ENCODE measurements at regions not wholly inside any gene's neighbourhood (a gene's known extent, or its start where the extent isn't known, plus 50 kb on each side); places are given as distances from the start of the nearest gene placed in this dataset.
A peak's percentile ranks its signal among the peaks of the same experiment; 100 is the strongest.

DNA sequence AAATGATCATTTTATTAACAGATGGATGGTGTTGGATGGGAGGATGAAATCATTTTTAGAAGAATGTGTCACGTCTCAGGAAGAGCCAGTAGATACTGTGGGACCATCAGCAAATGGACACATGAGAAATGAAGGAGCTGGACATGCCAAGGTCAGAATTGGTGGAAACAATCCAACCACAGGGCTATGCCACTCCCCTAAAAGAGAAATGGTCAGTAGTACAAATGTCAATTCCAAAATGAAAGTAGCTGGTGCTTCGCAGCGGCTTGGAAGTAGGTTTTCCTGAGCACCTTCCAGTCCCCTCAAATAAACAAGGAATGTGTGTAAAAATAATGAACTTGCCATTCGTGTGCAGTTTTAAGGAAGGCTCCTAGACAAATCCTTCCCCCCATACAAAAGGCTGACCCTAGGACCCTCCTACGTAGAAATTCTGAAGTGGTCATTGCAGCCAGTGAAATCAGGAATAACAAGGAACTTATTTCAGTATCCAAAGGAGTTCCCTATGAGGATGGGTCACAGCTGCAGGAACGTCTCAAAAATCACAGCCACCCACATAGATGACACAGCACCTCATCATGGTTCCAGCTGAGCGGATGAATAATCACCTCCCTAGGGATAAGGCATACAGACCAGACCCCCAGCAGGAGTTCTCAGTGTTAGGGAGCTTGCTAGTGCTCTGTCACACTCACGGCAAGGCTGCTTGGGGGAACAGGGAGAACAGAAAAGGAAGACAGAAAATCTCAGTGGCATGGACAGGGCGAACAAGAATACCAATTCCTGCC, 239.2 kb downstream of the HS3ST3A1 start:
- Histone ChIP-seq H3K36me3 (no peaks in the 10 kb centered on the region), H3K27me3 (no peaks in the 10 kb centered on the region), H3K4me1 (no peaks in the 10 kb centered on the region; the same call in 1 of the 2 replicates), H3K4me3 (ENCODE audit: low read depth, low read length) (no peak overlapping the region), H3K9me3 (no peaks in the 10 kb centered on the region)
- DNase-seq, result no peak
- TF ChIP-seq, protein P1, sequence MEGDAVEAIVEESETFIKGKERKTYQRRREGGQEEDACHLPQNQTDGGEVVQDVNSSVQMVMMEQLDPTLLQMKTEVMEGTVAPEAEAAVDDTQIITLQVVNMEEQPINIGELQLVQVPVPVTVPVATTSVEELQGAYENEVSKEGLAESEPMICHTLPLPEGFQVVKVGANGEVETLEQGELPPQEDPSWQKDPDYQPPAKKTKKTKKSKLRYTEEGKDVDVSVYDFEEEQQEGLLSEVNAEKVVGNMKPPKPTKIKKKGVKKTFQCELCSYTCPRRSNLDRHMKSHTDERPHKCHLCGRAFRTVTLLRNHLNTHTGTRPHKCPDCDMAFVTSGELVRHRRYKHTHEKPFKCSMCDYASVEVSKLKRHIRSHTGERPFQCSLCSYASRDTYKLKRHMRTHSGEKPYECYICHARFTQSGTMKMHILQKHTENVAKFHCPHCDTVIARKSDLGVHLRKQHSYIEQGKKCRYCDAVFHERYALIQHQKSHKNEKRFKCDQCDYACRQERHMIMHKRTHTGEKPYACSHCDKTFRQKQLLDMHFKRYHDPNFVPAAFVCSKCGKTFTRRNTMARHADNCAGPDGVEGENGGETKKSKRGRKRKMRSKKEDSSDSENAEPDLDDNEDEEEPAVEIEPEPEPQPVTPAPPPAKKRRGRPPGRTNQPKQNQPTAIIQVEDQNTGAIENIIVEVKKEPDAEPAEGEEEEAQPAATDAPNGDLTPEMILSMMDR (IDR thresholded peaks at IDR 0.05; ENCODE audit: low read depth, low read length), result no peak

DNA sequence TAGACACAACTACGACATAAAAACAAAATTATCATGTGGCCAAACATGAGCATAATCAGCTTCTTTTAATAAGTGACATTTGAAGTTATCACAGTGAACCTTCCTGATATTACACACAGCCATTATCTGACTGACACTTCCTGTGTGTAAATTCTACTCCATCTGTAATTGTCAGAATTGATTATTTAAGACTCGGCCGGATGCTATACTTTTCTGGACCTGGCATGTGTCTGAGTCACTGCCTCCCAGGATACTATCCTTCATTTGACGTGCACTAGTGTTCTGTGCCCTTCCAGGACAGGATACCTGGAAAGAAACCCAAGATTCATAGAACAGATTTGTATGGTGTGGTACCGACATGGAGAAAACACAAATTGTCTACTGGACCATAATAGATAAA, 242.0 kb downstream of the HS3ST3A1 start:
- Histone ChIP-seq H3K27me3 (no peaks in the 10 kb centered on the region), H3K4me3 (ENCODE audit: low read depth, low read length) (no peak overlapping the region), H3K36me3 (no peaks in the 10 kb centered on the region), H3K4me1 (no peaks in the 10 kb centered on the region; the same call in 1 of the 2 replicates), H3K9me3 (no peaks in the 10 kb centered on the region)
- TF ChIP-seq, protein P1 (IDR thresholded peaks at IDR 0.05; ENCODE audit: low read depth, low read length), result no peak
- DNase-seq, result peak; percentile 16

DNA sequence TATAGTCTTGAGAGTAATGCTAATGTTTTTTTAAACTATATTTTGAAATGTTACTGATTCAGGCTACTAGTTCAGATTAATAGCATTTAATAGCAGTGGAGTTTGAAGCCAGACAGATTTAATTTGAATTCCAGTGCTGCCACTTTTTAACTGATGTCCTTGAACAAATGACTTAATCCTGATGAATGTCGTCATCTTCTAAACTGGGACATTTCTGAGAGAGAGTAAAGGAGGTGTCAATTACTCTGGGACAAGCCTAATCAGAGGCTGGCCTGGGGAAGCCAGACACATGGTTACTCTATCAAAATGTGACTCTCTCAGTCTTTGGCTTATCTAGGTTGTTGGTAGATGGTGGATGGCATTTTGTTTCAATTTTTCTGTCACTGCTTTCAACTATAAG, 246.7 kb downstream of the HS3ST3A1 start:
- Histone ChIP-seq H3K4me1 (peaks cover 10% of the 10 kb centered on the region), H3K27me3 (no peaks in the 10 kb centered on the region), H3K9me3 (no peaks in the 10 kb centered on the region), H3K36me3 (no peaks in the 10 kb centered on the region), H3K4me3 (ENCODE audit: low read depth, low read length) (no peak overlapping the region)
- DNase-seq, result no peak
- TF ChIP-seq, protein P1 (IDR thresholded peaks at IDR 0.05; ENCODE audit: low read depth, low read length), result no peak

GRCh38 chr17:13353590-13353989, 248.1 kb downstream of the HS3ST3A1 start:
- TF ChIP-seq, protein P1 (IDR thresholded peaks at IDR 0.05; ENCODE audit: low read depth, low read length), result no peak
- Histone ChIP-seq H3K4me1 (peaks cover 10% of the 10 kb centered on the region; the same call in 1 of the 2 replicates), H3K9me3 (no peaks in the 10 kb centered on the region), H3K27me3 (no peaks in the 10 kb centered on the region), H3K4me3 (ENCODE audit: low read depth, low read length) (no peak overlapping the region), H3K36me3 (no peaks in the 10 kb centered on the region)
- peak; percentile 59 for DNase-seq

- Histone ChIP-seq H3K36me3 (no peaks in the 10 kb centered on the region), H3K27me3 (no peaks in the 10 kb centered on the region), H3K4me3 (ENCODE audit: low read depth, low read length) (no peak overlapping the region), H3K9me3 (no peaks in the 10 kb centered on the region), H3K4me1 (peaks cover 10% of the 10 kb centered on the region; the same call in 1 of the 2 replicates)
- TF ChIP-seq, protein P1 (IDR thresholded peaks at IDR 0.05; ENCODE audit: low read depth, low read length), result no peak
- DNase-seq, result no peak
These were observed 248.8 kb downstream of the HS3ST3A1 start for GRCh38 chr17:13352747-13353415.

- Histone ChIP-seq H3K4me1 (peaks cover 10% of the 10 kb centered on the region; the same call in 1 of the 2 replicates), H3K4me3 (ENCODE audit: low read depth, low read length) (no peak overlapping the region), H3K27me3 (no peaks in the 10 kb centered on the region), H3K9me3 (no peaks in the 10 kb centered on the region), H3K36me3 (no peaks in the 10 kb centered on the region)
- TF ChIP-seq, protein P1 (IDR thresholded peaks at IDR 0.05; ENCODE audit: low read depth, low read length), result no peak
- no peak for DNase-seq
These were observed 250.7 kb downstream of the HS3ST3A1 start for GRCh38 chr17:13351046-13351445.
